ENCODE measurements at regions not wholly inside any gene's neighbourhood (a gene's known extent, or its start where the extent isn't known, plus 50 kb on each side); places are given as distances from the start of the nearest gene placed in this dataset.

DNA sequence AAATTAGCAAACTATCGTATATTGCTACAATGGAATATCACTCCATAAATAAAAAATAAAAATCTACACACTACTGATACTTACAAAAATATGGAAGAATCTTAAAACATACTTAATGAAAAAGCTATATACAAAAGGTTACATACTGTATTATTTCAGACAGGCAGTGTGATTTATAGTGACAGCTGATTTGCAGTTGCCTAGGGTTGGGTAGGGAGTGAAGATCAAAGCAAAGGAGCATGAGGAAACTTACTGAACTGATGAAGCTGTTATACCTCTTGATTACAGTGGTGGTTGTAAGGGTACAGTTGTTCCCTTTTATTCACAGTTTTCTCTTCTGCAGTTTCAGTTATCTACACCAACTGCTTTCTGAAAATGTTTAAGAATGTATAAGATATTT lies 62.6 kb downstream of the FSCB start:
- Histone ChIP-seq H3K4me3 (no peak overlapping the region), H3K4me1 (no peaks in the 10 kb centered on the region), H3K27ac (no peak overlapping the region), H3K9me3 (no peaks in the 10 kb centered on the region), H3K36me3 (no peaks in the 10 kb centered on the region), H3K27me3 (no peaks in the 10 kb centered on the region)
- intact Hi-C loops (cut with DNase I; ENCODE audit: low total_unique reads) (no loop called here), in situ Hi-C loops (cut with MboI; ENCODE audit: low sequenced_read_pairs in 4 of 4) (no loop called here)
- DNase-seq (no peak), ATAC-seq (no peak)
- TF ChIP-seq, protein P1, sequence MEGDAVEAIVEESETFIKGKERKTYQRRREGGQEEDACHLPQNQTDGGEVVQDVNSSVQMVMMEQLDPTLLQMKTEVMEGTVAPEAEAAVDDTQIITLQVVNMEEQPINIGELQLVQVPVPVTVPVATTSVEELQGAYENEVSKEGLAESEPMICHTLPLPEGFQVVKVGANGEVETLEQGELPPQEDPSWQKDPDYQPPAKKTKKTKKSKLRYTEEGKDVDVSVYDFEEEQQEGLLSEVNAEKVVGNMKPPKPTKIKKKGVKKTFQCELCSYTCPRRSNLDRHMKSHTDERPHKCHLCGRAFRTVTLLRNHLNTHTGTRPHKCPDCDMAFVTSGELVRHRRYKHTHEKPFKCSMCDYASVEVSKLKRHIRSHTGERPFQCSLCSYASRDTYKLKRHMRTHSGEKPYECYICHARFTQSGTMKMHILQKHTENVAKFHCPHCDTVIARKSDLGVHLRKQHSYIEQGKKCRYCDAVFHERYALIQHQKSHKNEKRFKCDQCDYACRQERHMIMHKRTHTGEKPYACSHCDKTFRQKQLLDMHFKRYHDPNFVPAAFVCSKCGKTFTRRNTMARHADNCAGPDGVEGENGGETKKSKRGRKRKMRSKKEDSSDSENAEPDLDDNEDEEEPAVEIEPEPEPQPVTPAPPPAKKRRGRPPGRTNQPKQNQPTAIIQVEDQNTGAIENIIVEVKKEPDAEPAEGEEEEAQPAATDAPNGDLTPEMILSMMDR (IDR thresholded peaks at IDR 0.05 in 4 of 5, conservative IDR thresholded peaks at IDR 0.05 in 1 of 5), result no peak
- no peak for TF ChIP-seq POLR2A (IDR thresholded peaks at IDR 0.05)

DNA sequence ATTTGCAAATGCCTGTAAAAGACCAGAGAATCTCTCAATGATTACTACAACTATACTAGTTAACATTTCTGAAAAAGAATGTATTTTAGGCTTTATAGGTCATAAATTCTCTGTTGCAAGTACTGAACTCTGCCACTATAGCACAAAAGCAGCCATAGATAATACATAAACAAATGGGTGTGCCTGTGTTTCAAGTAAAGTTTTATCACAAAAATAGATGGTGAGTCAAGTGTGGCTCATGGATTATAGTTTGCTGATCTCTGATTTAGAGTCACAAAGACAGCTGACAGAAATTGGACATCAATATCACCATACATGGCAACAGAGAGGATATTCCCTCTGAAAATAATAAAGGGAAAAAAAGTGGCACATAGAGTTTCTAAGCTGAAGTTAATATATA lies 68.1 kb downstream of the FSCB start:
- no peak for TF ChIP-seq POLR2A (IDR thresholded peaks at IDR 0.05)
- TF ChIP-seq, protein P1 (IDR thresholded peaks at IDR 0.05 in 4 of 5, conservative IDR thresholded peaks at IDR 0.05 in 1 of 5), result no peak
- H3K4me3 ChIP-seq, result no peak overlapping the region
- intact Hi-C loops (cut with DNase I; ENCODE audit: low total_unique reads), result no loop called here
- H3K36me3 ChIP-seq, result no peaks in the 10 kb centered on the region
- H3K4me1 ChIP-seq, result no peaks in the 10 kb centered on the region
- no peaks in the 10 kb centered on the region for H3K27me3 ChIP-seq
- DNase-seq (no peak), ATAC-seq (no peak)
- in situ Hi-C loops (cut with MboI; ENCODE audit: low sequenced_read_pairs in 4 of 4), result no loop called here
- no peak overlapping the region for H3K27ac ChIP-seq
- no peaks in the 10 kb centered on the region for H3K9me3 ChIP-seq

DNA sequence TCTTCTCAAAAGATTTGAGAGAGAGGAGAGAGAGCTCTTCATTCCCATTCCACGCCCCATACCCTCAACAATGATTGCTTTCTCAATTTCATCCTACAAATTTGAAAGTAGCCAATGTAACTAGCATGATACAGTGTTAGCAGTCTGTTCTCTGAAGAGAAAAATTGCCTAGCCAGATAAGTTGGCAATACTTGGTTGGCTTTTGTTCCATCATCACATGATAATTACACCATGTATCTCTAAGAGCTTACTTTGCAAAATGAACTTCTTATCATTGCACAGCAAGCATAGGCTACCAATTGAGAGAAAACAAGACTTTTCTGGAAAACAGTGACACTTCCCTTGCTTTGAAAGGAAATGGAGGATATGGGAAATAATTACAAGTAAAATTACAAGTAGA lies 68.9 kb downstream of the FSCB start:
- ATAC-seq (no peak), DNase-seq (no peak)
- no peak for TF ChIP-seq POLR2A (IDR thresholded peaks at IDR 0.05)
- TF ChIP-seq, protein P1 (IDR thresholded peaks at IDR 0.05 in 4 of 5, conservative IDR thresholded peaks at IDR 0.05 in 1 of 5), result no peak
- Histone ChIP-seq H3K4me3 (no peak overlapping the region), H3K36me3 (no peaks in the 10 kb centered on the region), H3K4me1 (no peaks in the 10 kb centered on the region), H3K27ac (no peak overlapping the region), H3K9me3 (no peaks in the 10 kb centered on the region), H3K27me3 (no peaks in the 10 kb centered on the region)
- in situ Hi-C loops (cut with MboI; ENCODE audit: low sequenced_read_pairs in 4 of 4) (no loop called here), intact Hi-C loops (cut with DNase I; ENCODE audit: low total_unique reads) (no loop called here)

DNA sequence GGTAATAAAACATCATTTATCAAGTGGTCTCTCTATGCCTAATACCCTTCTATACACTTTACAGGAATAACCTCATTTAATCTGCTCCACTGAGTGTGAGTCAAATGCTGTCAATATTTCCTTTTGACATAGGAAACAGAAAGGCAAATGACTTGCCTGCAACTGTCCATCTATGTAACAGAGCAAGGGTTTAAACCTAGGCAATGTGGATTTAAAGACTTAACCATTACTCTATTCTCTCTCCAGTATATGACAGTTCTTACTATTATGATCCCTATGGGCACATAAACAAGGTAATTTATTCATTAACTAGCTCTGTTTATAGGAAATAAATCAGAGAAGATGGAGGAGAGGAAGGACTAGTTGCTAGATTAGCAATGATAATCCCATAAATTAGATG lies 70.6 kb downstream of the FSCB start:
- no peak overlapping the region for H3K4me3 ChIP-seq
- intact Hi-C loops (cut with DNase I; ENCODE audit: low total_unique reads) (no loop called here), in situ Hi-C loops (cut with MboI; ENCODE audit: low sequenced_read_pairs in 4 of 4) (no loop called here)
- H3K36me3 ChIP-seq, result no peaks in the 10 kb centered on the region
- DNase-seq (no peak), ATAC-seq (no peak)
- no peaks in the 10 kb centered on the region for H3K27me3 ChIP-seq
- H3K9me3 ChIP-seq, result no peaks in the 10 kb centered on the region
- no peaks in the 10 kb centered on the region for H3K4me1 ChIP-seq
- no peak overlapping the region for H3K27ac ChIP-seq
- no peak for TF ChIP-seq POLR2A (IDR thresholded peaks at IDR 0.05)
- TF ChIP-seq, protein P1 (IDR thresholded peaks at IDR 0.05 in 4 of 5, conservative IDR thresholded peaks at IDR 0.05 in 1 of 5), result no peak

DNA sequence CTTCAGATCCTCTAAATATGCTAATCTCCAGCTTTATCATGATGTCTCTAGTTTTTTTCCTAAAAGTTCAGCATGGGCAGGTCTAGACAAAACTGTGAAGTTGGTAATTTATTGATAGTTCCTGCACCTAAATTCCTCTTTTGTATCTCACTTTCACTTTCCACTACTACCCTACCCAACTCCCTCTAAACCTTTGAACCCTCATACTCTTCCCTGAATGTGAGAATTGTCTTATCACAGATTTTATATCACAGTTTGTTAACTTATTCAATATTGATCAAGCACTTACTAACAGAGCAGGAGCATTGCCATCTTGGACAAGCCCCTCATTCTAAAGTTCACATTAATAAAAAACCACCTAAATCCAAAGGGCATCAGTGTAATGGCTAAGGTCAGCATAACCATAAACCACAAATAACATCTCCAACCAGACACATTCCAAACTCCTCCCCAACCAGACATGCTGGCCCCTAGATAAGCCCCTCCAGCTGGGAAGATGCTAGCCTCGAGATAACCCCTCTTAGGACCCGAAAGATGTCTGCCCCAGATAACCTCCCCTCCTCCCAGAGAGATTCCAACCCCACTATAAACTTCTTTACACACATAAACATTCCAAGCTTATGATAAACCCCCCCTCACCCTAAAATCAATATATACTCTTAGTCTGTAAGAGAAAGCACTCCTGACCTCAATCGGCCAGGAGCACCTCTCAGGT lies 78.7 kb downstream of the FSCB start:
- no peak overlapping the region for H3K4me3 ChIP-seq
- ATAC-seq (no peak), DNase-seq (no peak)
- intact Hi-C loops (cut with DNase I; ENCODE audit: low total_unique reads), result no loop called here
- TF ChIP-seq, protein P1 (IDR thresholded peaks at IDR 0.05 in 4 of 5, conservative IDR thresholded peaks at IDR 0.05 in 1 of 5), result no peak
- no peak for TF ChIP-seq POLR2A (IDR thresholded peaks at IDR 0.05)
- in situ Hi-C loops (cut with MboI; ENCODE audit: low sequenced_read_pairs in 4 of 4), result no loop called here
- no peaks in the 10 kb centered on the region for H3K9me3 ChIP-seq
- no peaks in the 10 kb centered on the region for H3K27me3 ChIP-seq
- no peaks in the 10 kb centered on the region for H3K36me3 ChIP-seq
- H3K4me1 ChIP-seq, result no peaks in the 10 kb centered on the region
- no peak overlapping the region for H3K27ac ChIP-seq

Measured in gastrocnemius medialis (tissue), 4 donors.